Loucy (cell line): ENCODE measurements at regions not wholly inside any gene's neighbourhood (a gene's known extent, or its start where the extent isn't known, plus 50 kb on each side); places are given as distances from the start of the nearest gene placed in this dataset.
A peak's percentile ranks its signal among the peaks of the same experiment; 100 is the strongest.
"Not testable (repeated sequence)": the region's sequence is repeated elsewhere in the genome, so short reads cannot be mapped to it uniquely, and the experiment has no call there.

ENCODE experiments used
- H2AFZ ChIP-seq: fragments of 200-600 bp; sonication (generic); 2 replicates; pipeline ENCODE4 v1.6.0; 2016; ENCODE audit warnings: antibody characterized with exemption, mild to moderate bottlenecking, low read length, moderate library complexity
- H3F3A ChIP-seq: fragments of 200-600 bp; 2 replicates; pipeline ENCODE4 v1.6.0; 2016; ENCODE audit warnings: antibody characterized with exemption, low read depth, mild to moderate bottlenecking
- H3K27me3 ChIP-seq: fragments of 200-600 bp; sonication (generic); 2 replicates; pipeline ENCODE4 v1.6.1; 2014; ENCODE audit warnings: low read length, mild to moderate bottlenecking; ENCODE audit not compliant: insufficient read depth, poor library complexity, severe bottlenecking
- H3K36me3 ChIP-seq: fragments of 200-600 bp; sonication (generic); 2 replicates; pipeline ENCODE4 v1.6.1; 2016; ENCODE audit warnings: low read length; ENCODE audit not compliant: insufficient read depth
- H3K4me1 ChIP-seq: fragments of 200-600 bp; sonication (generic); 2 replicates; pipeline ENCODE4 v1.5.1; 2014; ENCODE audit warnings: low read length, mild to moderate bottlenecking; ENCODE audit not compliant: insufficient read depth, poor library complexity, severe bottlenecking
- H3K4me2 ChIP-seq: fragments of 200-600 bp; sonication (generic); 2 replicates; pipeline ENCODE4 v1.6.0; 2014; ENCODE audit warnings: antibody characterized with exemption, low read length, low read depth, mild to moderate bottlenecking; ENCODE audit not compliant: poor library complexity, severe bottlenecking
- H3K4me3 ChIP-seq: fragments of 200-600 bp; sonication (generic); 2 replicates; pipeline ENCODE4 v1.5.1; 2014; ENCODE audit warnings: low read length, mild to moderate bottlenecking, mixed read lengths; ENCODE audit not compliant: poor library complexity, severe bottlenecking
- H3K79me2 ChIP-seq: fragments of 200-600 bp; sonication (generic); 2 replicates; pipeline ENCODE4 v1.6.1; 2014; ENCODE audit warnings: low read length; ENCODE audit not compliant: insufficient read depth
- H3K9ac ChIP-seq: fragments of 200-600 bp; sonication (generic); 2 replicates; pipeline ENCODE4 v1.6.0; 2014; ENCODE audit warnings: mild to moderate bottlenecking, low read depth, low read length, moderate library complexity; ENCODE audit not compliant: poor library complexity, severe bottlenecking
- H3K9me2 ChIP-seq: fragments of 200-600 bp; sonication (generic); replicated peaks from 2 replicates; pipeline ENCODE4 v1.6.1; 2016; ENCODE audit warnings: low read depth, low read length, mixed read lengths
- H3K9me3 ChIP-seq: fragments of 200-600 bp; sonication (generic); 2 replicates; pipeline ENCODE4 v1.6.1; 2014; ENCODE audit warnings: mild to moderate bottlenecking, antibody characterized with exemption, low read length, low read depth; ENCODE audit not compliant: insufficient read depth
- H4K20me1 ChIP-seq: fragments of 200-600 bp; sonication (generic); 2 replicates; pipeline ENCODE4 v1.6.0; 2014; ENCODE audit warnings: antibody characterized with exemption, low read length, mild to moderate bottlenecking; ENCODE audit not compliant: insufficient read depth, poor library complexity, severe bottlenecking
- EZH2phosphoT487 ChIP-seq: fragments of 200-600 bp; IDR thresholded peaks from 2 replicates; pipeline ENCODE4 v1.6.1; 2018; ENCODE audit warnings: antibody characterized with exemption, mild to moderate bottlenecking, moderate library complexity, borderline replicate concordance
- TF ChIP-seq, protein P1 (sequence below): fragments of 200-600 bp; sonication (generic); conservative IDR thresholded peaks from 2 replicates; pipeline ENCODE4 v1.5.1; 2014; ENCODE audit warnings: mild to moderate bottlenecking, antibody characterized with exemption, low read length

DNA sequence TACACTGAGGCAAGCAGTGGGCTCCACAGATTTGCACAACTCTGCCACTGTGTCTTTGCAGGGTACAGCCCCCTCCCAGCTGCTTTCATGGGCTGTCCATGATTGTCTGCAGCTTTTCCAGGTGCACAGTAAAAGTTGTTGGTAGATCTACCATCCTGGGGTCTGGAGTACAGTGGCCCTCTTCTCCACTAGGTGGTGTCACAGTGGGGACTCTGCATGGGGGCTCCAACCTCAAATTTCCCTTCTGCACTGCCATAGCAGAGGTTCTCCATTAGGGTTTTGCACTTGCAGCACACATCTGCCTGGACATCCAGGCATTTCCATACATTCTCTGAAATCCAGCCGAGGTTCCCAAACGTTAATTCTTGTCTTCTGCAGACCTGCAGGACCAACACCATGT lies 1002.3 kb downstream of the FAM133A start:
- Histone ChIP-seq H3K9me3 (no peaks in the 10 kb centered on the region), H3K9me2 (no peaks in the 10 kb centered on the region), H3K27me3 (no peaks in the 10 kb centered on the region), H3K4me3 (no peak overlapping the region), H2AFZ (no peak overlapping the region), H3K4me2 (no peak overlapping the region), H3K4me1 (no peaks in the 10 kb centered on the region), H3K9ac (no peak overlapping the region), H4K20me1 (no peaks in the 10 kb centered on the region), H3F3A (no peaks in the 10 kb centered on the region), H3K79me2 (no peaks in the 10 kb centered on the region), H3K36me3 (no peaks in the 10 kb centered on the region)
- TF ChIP-seq, protein P1, sequence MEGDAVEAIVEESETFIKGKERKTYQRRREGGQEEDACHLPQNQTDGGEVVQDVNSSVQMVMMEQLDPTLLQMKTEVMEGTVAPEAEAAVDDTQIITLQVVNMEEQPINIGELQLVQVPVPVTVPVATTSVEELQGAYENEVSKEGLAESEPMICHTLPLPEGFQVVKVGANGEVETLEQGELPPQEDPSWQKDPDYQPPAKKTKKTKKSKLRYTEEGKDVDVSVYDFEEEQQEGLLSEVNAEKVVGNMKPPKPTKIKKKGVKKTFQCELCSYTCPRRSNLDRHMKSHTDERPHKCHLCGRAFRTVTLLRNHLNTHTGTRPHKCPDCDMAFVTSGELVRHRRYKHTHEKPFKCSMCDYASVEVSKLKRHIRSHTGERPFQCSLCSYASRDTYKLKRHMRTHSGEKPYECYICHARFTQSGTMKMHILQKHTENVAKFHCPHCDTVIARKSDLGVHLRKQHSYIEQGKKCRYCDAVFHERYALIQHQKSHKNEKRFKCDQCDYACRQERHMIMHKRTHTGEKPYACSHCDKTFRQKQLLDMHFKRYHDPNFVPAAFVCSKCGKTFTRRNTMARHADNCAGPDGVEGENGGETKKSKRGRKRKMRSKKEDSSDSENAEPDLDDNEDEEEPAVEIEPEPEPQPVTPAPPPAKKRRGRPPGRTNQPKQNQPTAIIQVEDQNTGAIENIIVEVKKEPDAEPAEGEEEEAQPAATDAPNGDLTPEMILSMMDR: peak; percentile 33; the same call in 1 of the 2 replicates
- no peak for TF ChIP-seq EZH2phosphoT487

DNA sequence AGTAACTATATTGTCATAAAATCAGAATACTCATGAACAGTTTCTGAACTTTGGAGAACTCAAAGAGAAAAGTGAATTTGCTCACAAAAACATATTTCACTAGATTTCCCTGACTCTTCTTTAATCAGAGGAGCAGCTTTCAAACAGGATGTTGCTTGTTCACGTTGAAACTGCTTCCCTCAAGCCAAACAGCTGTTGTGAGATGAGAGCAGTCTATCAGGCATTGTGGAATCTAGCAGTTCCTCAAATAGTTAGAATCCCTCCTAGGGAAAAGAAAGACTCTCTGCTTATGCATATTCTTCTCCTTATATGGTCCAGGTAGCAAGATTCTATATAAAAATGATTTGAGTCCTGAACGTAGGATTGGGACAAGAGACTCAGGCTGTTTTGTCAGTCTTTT lies 1012.1 kb downstream of the FAM133A start:
- no peak overlapping the region for H3K4me2 ChIP-seq
- no peaks in the 10 kb centered on the region for H4K20me1 ChIP-seq
- no peaks in the 10 kb centered on the region for H3F3A ChIP-seq
- H3K36me3 ChIP-seq: no peaks in the 10 kb centered on the region
- no peaks in the 10 kb centered on the region for H3K79me2 ChIP-seq
- no peaks in the 10 kb centered on the region for H3K4me1 ChIP-seq
- H3K27me3 ChIP-seq: no peaks in the 10 kb centered on the region
- no peak for TF ChIP-seq EZH2phosphoT487
- TF ChIP-seq, protein P1: no peak
- H2AFZ ChIP-seq: no peak overlapping the region
- no peaks in the 10 kb centered on the region for H3K9me2 ChIP-seq
- H3K4me3 ChIP-seq: no peak overlapping the region
- no peaks in the 10 kb centered on the region for H3K9me3 ChIP-seq
- H3K9ac ChIP-seq: no peak overlapping the region

DNA sequence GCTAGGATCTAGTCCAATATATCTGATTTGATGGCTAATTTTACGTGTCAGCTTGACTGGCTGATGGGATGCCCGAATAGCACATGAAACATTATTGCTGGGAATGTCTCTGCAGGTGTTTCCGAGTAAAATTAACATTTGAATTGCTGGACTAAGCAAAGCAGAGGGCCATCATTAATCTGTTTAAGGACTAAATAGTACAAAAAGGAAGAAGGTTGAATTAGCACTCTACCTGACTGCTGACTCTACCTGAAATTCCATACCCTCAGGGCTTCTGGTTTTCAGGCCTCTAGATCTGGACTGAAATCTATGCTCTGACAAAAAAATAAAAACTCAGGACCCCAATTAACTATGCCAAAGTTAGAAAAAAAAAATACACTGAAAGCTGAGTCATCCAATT lies 1021.9 kb downstream of the FAM133A start:
- Histone ChIP-seq H3K4me1 (no peaks in the 10 kb centered on the region), H3K9me3 (no peaks in the 10 kb centered on the region), H3K36me3 (no peaks in the 10 kb centered on the region), H3K79me2 (no peaks in the 10 kb centered on the region), H3K4me3 (no peak overlapping the region), H4K20me1 (no peaks in the 10 kb centered on the region), H2AFZ (no peak overlapping the region), H3K4me2 (no peak overlapping the region), H3K9ac (no peak overlapping the region), H3K27me3 (no peaks in the 10 kb centered on the region), H3F3A (no peaks in the 10 kb centered on the region), H3K9me2 (no peaks in the 10 kb centered on the region)
- TF ChIP-seq, protein P1: no peak
- TF ChIP-seq EZH2phosphoT487: no peak

DNA sequence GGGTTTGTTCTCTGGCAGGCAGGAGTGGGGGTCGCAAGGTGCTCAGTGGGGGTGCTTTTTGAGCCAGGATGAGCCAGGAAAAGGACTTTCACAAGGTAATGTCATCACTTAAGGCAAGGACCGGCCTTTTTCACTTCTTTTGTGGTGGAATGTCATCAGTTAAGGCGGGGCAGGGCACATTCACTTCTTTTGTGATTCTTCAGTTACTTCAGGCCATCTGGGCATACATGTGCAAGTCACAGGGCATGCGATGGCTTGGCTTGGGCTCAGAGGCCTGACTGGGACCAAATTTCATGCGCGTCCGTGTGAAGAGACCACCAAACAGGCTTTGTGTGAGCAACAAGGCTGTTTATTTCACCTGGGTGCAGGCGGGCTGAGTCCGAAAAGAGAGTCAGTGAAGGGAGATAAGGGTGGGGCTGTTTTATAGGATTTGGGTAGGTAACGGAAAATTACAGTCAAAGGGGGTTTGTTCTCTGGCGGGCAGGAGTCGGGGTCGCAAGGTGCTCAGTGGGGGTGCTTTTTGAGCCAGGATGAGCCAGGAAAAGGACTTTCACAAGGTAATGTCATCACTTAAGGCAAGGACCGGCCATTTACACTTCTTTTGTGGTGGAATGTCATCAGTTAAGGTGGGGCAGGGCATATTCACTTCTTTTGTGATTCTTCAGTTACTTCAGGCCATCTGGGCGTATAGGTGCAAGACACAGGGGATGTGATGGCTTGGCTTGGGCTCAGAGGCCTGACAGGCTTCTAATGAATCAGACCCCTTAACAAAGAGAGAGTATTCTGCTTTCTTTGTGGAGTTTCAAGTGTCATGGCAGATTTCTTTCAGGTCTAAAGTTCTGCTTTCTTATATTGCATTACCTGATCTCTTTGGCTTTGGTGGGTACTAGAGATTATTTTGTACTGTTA lies 1030.6 kb downstream of the FAM133A start:
- not testable (repeated sequence) for H3K4me2 ChIP-seq, H3K9ac ChIP-seq, H3F3A ChIP-seq, H3K4me3 ChIP-seq, H3K27me3 ChIP-seq, H3K4me1 ChIP-seq, H3K36me3 ChIP-seq, H4K20me1 ChIP-seq, H3K9me2 ChIP-seq, H3K79me2 ChIP-seq, H2AFZ ChIP-seq, H3K9me3 ChIP-seq
